Stimulated activated CD8-positive, alpha-beta memory T cell treated with anti-CD3 and anti-CD28 coated beads, Interleukin-7, amount 100 ng/mL, for 1 hour (primary cell): ENCODE measurements at regions not wholly inside any gene's neighbourhood (a gene's known extent, or its start where the extent isn't known, plus 50 kb on each side); places are given as distances from the start of the nearest gene placed in this dataset.
"Not testable (repeated sequence)": the region's sequence is repeated elsewhere in the genome, so short reads cannot be mapped to it uniquely, and the experiment has no call there.

Experiments used
- DNase-seq, 2 donors: peaks; one replicate each; pipeline ENCODE4 v3.0.0-alpha.2; 2020; ENCODE audit warnings: low read depth in 2 of 2

DNA sequence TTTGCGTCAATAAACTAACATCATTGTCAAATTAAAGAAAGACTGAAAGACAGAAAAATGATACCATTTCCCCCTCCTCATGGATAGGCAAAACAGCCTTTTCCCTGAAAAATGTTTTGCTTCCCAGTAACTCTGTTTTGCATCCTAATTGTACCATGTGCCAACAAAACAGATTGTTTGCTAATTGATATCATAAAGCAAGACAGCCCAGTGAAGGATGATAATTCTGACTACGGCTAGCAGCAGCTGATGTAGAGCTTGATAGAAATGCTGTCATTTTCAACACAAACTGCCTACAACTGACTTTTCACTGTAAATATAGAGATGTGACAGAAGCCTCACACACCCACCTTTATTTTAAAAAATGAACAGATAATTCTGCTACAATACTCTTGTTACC lies 1061.6 kb downstream of the HACE1 start:
- DNase-seq = no peak

- no peak for DNase-seq
Observed at GRCh38 chr6:103797738-103798137, 1062.0 kb downstream of the HACE1 start.

DNA sequence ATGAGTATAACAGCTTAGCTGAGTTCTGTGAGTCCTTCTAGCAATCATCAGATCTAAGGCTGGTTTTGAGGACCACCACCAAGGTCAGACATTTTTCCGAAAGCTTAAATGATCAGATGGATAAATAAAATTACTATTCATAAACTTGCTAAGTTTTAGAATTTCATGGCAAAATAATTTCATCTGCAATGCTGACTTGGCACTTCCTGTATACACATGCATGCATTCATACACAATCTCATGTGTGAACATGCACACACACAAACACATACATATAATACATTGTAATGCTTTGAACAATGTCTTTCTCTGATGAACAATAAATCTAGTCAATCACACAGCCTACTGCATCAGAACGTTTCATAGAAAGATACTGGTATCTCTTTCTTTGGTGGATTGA lies 1068.3 kb downstream of the HACE1 start:
- DNase-seq = no peak

DNA sequence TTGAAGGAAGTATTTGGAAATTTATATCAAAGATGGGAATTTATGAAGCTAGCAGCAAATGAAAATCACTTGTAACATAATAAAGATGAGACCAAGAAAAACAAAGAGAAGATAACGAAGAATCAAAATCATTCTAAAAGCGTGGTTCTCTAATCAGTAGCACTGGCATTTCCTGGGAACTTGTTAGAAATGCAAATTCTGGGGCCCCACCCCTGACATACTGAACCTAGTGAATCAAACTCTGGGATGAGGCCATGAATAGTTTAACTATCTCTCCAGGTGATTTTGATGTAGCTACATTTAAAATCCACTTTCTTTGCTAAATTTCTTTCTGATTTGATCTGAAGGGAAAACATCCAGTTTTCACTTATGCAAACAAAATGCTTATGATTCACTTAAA lies 1075.6 kb downstream of the HACE1 start:
- DNase-seq = no peak

DNA sequence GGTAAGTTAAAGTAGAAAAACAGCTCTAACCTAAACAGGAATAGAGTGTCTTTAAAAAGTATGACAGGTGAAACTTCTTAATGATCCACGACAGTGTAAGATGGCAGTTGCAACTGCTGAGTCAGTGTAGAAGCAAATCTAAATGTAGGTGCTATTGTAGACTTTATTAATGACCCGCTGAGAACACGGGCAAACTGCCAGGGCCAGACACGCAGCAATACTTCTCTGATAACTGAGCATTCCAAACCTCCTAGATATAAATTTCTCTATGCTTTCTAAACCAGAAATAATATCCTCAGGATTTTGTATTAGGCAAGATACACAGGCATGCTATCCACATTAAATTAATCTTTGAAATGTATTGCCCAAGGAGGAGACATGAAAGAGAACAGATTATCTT lies 1076.4 kb downstream of the HACE1 start:
- no peak for DNase-seq

GRCh38 chr6:103769431-103769830 lies 1090.3 kb downstream of the HACE1 start:
- DNase-seq = no peak

- DNase-seq = no peak
Observed at GRCh38 chr6:103750603-103751002, 1109.1 kb downstream of the HACE1 start.

GRCh38 chr6:103734016-103734415 lies 1125.7 kb downstream of the HACE1 start:
- DNase-seq = no peak

DNA sequence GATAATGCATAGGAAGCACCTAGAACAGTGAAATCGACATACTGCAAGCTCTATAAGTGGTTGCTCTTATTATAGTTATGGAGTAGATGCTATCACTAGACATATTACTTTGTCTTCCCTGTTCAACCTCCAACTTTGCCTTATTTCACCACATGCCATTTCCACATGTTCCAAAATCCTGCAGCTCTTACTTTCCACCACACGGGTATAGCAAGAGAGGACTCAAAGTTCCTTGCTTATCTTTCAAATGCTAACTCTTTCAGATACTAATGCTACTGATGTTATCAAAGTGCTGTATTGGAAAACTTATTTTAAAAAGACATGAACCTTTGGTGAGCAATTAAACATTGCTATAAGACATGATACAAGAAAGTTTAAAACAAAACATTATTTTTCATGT lies 1130.1 kb downstream of the HACE1 start:
- no peak for DNase-seq

DNA sequence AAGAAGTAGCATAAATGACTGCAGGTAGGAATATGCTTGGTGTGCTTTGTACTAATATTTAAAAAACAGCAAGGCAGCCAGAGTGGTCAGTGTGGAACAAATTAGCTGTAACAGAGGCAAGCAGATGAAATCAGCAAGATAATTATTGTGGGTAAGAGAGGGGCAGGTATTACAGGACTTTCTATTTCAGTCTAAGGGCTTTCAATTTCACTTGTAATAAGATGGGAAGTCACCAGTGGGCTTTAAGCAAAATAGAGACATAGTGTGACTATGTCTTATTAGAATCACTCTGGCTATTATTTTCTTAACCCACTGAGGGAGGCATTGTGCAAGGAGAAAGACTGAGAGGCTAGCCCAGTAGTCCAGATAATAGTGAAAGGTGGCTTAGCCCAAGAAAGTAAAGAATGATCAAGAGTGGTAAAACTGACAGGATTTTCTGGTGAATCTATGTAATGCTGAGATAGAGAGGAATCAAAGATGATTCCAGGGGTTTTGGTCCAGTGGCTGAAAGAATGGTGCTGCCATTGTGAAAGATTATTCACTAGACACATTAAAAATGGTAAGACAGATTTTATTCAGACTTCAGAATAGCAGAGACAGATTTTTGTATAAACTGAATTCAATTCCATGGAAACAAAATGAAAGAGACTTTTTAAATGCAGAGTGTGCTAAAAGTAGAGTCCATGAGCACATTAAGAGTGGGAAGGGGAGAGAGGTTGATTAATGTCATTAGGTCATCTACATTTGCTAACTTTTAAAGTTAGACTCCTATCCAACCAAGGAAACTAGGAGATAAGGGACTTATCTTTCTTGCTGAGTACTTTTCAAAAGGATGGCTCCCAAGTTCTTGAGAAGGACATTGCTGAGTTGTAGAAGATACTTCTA lies 1136.0 kb downstream of the HACE1 start:
- DNase-seq = no peak

GRCh38 chr6:103722683-103723082 lies 1137.0 kb downstream of the HACE1 start:
- DNase-seq = no peak

GRCh38 chr6:103721923-103722322 lies 1137.8 kb downstream of the HACE1 start:
- no peak for DNase-seq

GRCh38 chr6:103720393-103720792 lies 1139.3 kb downstream of the HACE1 start:
- DNase-seq = no peak

DNA sequence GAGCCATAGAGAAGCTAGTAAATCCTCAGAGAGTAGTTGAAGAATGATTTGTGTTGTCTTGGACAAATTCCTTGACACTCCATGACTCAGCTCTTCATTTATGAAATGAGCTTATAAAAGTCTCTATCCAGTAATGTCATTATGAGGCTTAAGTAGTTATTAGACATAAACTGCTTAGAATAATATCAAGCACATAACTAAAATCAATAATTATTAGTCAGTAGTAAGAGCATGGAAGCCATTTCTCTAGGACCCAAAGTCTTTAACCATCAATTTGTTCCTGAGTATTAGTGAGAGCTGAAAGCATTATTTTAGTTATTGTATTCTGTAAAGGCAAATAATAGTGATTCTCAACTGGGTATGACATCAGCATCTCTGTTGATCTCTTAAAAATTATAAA lies 1140.2 kb downstream of the HACE1 start:
- no peak for DNase-seq

DNA sequence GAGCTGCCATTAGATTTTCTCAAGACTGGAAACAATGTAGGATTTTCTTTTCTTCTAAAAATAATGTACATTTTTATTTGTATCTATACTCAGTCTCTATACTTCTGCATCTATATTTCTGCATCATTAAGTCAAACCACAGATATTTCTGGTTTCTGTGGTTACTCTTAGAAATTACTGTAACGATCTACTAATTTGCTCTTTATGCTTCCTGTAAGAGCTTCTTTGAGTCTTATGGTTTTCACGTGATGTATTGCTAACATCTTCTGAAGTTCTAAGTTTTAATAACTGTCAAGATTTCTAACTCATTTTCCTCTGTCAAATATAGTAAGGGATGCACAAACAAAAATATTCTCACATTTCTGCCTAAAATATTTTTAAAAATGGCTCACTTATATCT lies 1144.5 kb downstream of the HACE1 start:
- no peak for DNase-seq

DNA sequence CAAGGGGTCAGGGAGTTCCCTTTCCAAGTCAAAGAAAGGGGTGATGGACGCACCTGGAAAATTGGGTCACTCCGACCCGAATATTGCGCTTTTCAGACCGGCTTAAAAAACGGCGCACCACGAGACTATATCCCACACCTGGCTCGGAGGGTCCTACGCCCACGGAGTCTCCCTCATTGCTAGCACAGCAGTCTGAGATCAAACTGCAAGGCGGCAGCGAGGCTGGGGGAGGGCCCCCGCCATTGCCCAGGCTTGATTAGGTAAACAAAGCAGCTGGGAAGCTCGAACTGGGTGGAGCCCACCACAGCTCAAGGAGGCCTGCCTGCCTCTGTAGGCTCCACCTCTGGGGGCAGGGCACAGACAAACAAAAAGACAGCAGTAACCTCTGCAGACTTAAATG lies 1150.5 kb downstream of the HACE1 start:
- DNase-seq = not testable (repeated sequence)

GRCh38 chr6:103707596-103708325 lies 1152.0 kb downstream of the HACE1 start:
- no peak for DNase-seq

DNA sequence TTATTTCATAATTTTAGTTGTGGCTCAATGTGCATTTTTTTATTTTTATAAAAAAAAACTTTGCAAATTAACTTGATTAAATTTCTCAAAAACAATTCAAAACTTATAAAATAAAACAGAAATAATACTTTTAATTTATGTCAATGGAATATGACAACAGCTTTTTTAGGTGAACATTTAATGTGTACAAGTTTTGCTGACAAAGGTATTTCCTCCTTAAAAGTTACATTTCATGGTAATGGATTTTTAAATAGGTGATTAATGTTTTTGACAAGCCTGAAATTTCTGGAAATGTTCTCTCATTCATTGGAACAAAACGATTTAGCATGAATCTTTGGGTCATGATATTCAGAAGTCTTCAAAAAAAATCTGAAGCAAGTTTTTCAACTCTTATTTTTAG lies 1160.0 kb downstream of the HACE1 start:
- DNase-seq = no peak

DNA sequence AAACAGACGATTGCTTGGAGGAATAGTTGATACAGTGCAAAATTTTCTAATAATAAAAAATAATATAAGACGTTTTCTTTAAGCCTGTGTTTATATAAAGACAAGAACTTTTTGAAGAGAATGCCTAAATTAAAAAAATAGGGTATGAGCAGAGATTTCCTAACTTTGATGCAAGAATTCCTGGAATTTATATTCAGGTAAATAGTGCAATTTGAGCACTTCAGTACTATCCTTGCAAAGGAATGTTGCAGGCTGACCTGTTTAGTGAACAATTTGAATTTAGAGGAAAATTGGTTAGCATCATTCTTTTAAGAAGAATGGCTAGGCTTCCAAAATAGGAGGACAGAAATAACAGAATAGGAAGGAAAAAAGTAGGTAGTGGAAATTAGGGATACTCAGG lies 1172.3 kb downstream of the HACE1 start:
- DNase-seq = no peak

DNA sequence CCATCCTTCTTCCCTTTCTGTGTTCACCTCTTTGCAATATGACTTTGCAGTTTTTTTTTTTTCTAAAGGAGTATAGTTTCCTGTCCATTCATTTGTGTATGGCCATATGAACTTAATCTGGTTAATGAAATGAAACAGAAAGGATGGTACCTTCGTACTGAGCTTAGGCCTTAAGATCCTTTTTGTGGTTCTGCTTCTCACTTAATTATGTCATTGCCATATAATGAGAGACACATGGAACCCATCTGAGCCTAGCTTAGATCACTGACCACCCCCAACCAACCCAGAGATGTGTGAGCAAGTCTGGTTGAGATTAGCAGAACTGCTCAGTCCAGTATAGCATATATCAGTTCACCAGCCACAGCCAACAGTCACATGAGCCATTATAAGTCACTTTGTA lies 1179.6 kb downstream of the HACE1 start:
- DNase-seq = no peak

DNA sequence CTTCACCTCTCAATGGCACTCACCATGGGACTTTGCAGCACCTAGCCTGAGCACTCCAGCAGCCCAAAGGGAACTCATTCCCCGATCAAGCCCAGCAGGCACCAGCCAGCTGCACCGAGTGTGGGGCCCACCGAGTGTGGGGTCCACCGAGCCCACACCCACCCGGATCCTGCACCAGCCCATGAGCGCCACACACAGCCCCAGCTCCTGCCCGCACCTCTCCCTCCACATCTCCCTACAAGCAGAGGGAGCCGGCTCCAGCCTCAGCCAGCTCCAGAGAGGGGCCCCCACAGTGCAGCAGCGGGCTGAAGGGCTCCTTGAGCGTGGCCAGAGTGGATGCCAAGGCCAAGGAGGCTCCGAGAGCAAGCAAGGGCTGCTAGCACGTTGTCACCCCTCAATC lies 1182.4 kb downstream of the HACE1 start:
- no peak for DNase-seq

GRCh38 chr6:103675807-103676406 lies 1183.8 kb downstream of the HACE1 start:
- DNase-seq = no peak

DNA sequence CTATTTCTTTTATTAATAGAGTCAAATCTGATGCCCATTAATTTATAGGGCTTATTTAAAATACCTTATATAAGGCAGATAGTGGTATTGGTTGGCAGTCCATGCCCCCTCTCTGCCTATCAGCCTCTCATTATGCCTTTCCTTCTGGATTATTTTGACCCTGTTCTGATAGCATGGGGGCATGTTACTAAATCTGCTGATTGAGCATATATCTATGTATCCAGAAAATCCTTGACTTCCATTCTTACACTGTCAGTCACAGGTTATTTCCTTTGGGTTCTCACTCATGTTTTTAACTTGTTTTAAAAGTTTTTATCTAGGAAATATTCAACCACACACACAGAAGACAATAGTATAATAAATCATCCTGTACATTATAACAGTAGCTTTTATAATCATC lies 1184.9 kb downstream of the HACE1 start:
- no peak for DNase-seq
